ENCODE measurements at regions not wholly inside any gene's neighbourhood (a gene's known extent, or its start where the extent isn't known, plus 50 kb on each side); places are given as distances from the start of the nearest gene placed in this dataset.

DNA sequence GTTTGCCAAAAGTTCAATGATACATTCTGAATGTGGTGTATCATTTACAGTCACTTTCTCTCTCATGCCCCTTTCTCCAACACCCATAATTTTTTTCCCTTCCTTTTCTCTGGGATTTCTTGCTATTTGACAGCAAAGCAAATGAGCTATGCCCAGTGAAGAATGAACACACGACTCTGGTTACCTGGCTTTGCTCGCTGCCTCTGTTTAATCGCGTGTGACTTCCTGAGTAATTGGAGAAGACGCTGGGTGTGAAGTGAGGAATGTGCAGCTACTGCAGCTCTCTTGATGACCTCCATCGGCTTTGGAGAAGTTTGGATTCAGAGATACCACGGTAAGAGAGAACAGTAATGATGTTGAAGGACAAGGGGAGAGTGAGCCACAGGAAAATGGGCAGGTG is 651.8 kb downstream of the KIF4B start:
- TF ChIP-seq POLR2A (IDR thresholded peaks at IDR 0.05; ENCODE audit: low read depth, low read length): no peak
- TF ChIP-seq POLR2AphosphoS5 (IDR thresholded peaks at IDR 0.05; ENCODE audit: low read depth, low read length): no peak
- TF ChIP-seq TAF1 (IDR thresholded peaks at IDR 0.05; ENCODE audit: borderline replicate concordance, low read depth, low read length): no peak

Measured in GM12892 (cell line).